NCI-H460 (cell line): ENCODE measurements at regions not wholly inside any gene's neighbourhood (a gene's known extent, or its start where the extent isn't known, plus 50 kb on each side); places are given as distances from the start of the nearest gene placed in this dataset.
"Not testable (repeated sequence)": the region's sequence is repeated elsewhere in the genome, so short reads cannot be mapped to it uniquely, and the experiment has no call there.

Experiments
- DNase-seq: peaks from one replicate; pipeline ENCODE4 v3.0.0-alpha.2; 2016; ENCODE audit warnings: low read depth; ENCODE audit errors: extremely low read depth

DNA sequence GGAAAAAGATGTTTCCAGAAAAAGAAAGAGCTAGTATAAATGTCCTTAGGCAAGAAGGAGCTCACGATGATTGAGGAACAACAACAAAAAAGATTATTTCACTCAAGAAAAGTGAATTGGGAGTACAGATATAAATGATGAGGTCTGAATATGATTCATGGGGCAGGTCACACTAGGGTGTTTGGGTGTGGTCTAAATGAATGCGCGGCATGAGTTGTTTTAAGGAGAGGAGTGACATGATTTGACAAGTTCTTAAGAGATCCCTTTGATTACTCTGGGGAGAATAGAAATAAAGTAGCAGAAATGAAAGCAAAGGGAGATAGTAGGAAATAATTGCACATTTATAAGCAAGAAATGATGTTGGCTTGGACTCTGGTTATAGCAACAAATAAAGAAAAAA, 59.3 kb downstream of the NUTM2D start:
- peak; percentile 75 for DNase-seq

DNA sequence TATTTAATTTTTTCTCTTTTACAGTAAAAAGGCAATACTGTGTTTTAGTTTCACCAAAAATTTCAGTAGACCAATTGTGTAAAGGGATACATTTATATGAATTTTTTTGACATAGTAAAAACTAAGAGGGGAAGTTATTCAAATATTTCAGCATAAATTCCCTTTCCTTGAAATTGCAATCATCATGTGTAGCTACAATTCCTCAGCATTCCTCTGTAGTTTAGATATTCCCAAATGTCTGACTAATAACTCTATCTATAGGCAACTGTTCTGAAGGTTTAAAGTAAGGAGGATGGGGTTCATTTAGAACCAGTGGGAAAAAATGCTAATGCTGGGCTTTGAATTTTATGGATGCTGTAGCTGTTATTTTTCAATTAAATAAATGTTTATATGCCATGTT, 65.1 kb downstream of the NUTM2D start:
- not testable (repeated sequence) for DNase-seq

GRCh38 chr10:87424697-87425373, 67.3 kb downstream of the NUTM2D start:
- not testable (repeated sequence) for DNase-seq

DNA sequence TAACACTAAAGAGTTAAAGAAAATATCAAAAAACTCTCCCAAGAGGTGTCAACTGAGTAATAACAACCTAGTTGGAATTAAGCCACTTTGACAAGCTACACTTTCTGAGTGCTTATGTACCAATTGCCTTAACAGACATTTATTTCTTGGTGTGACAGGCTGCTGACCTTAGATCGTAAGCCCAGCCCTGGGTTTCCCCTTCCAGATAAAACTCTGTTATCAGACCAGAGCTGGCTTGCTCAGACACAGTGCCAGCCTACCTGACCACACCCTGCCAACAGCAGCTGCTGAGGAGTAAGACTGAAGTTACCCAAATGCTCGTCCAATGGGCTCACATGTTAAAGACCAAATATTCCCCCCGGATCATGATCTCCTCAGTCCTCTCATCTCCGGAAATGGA, 70.9 kb upstream of the MINPP1 start:
- DNase-seq = not testable (repeated sequence)

DNA sequence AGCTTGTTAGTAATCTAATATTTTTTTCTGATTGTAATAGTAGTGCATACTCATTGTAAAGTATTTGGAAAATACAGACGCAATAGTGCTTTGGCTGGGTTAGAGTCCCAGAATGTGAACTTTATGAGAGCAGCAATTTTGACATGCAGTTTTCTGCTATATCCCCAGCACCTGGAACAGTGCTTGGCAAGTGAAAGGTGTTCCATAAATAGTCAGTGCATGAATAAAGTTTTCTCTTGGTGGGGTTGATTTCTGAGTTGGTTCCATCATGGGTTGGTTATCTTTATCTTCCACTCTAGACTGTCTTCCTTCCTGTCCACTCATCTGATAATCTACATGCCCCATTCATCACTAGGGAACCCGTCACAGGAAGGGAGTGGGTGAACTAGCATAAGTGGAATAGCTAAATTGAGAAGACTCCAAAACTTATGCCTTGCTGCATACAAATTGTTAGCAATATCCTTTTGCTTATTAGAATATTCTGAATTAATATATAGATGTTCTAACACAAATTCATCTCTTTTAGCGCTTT, 69.3 kb upstream of the MINPP1 start:
- DNase-seq = not testable (repeated sequence)

DNA sequence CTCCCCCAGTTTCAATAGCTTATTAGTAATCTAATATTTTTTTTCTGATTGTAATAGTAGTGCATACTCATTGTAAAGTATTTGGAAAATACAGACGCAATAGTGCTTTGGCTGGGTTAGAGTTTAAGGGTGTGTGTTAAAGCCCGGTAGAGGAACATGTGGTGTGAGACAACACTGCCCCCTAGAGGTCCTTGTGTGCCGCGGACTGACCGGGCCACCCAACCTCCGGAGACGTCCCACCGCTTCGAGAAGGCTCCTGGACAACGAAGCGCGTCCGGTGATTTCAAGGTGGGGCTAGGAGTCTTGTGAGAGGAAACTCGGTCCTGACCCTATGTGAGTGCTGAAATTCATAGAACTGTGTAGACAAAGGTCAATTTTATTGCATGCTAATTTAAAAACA, 68.6 kb upstream of the MINPP1 start:
- not testable (repeated sequence) for DNase-seq

DNA sequence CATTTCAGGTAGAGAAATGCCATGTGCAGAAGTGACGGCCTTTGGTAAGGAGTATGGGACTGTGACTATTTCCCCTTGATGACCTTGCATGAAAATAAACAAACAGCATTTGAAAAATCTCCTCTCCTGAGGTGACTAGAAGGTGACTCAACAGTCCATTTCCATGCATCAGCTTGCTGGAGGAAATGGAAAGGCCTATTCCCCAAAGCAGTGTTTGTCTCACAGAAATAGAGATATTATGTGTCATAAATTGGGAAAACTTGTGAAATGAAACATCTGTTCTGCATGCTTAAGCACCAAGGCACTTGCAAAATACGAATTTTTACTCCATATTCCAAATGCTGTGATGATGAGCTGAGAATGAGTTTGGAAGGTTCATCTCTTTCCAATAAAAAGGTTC, 67.2 kb upstream of the MINPP1 start:
- not testable (repeated sequence) for DNase-seq
